Stimulated activated CD8-positive, alpha-beta memory T cell treated with anti-CD3 and anti-CD28 coated beads, Interleukin-4, amount 100 ng/mL, for 4 hours (primary cell): ENCODE measurements at regions not wholly inside any gene's neighbourhood (a gene's known extent, or its start where the extent isn't known, plus 50 kb on each side); places are given as distances from the start of the nearest gene placed in this dataset.

ENCODE experiments used
- DNase-seq, 2 donors: peaks; one replicate each; pipeline ENCODE4 v3.0.0-alpha.2; 2020; ENCODE audit warnings: low read depth in 2 of 2, low spot score in 1 of 2

- DNase-seq = no peak
Measured at GRCh38 chr12:65653321-65653720, 171.0 kb upstream of the HMGA2 start.

GRCh38 chr12:65653946-65654629, 170.2 kb upstream of the HMGA2 start:
- DNase-seq = no peak

- no peak for DNase-seq
Measured at GRCh38 chr12:65655074-65655493, 169.2 kb upstream of the HMGA2 start.

GRCh38 chr12:65656156-65656882, 168.0 kb upstream of the HMGA2 start:
- DNase-seq = no peak

- no peak for DNase-seq
Measured at GRCh38 chr12:65656891-65657351, 167.4 kb upstream of the HMGA2 start.

GRCh38 chr12:65657635-65658034, 166.6 kb upstream of the HMGA2 start:
- no peak for DNase-seq

GRCh38 chr12:65658360-65658759, 165.9 kb upstream of the HMGA2 start:
- DNase-seq = no peak

- no peak for DNase-seq
Measured at GRCh38 chr12:65659681-65660080, 164.6 kb upstream of the HMGA2 start.

GRCh38 chr12:65660096-65660495, 164.2 kb upstream of the HMGA2 start:
- no peak for DNase-seq

GRCh38 chr12:65660836-65661235, 163.4 kb upstream of the HMGA2 start:
- DNase-seq = no peak

- DNase-seq = no peak
Measured at GRCh38 chr12:65662590-65662989, 161.7 kb upstream of the HMGA2 start.

GRCh38 chr12:65663097-65663496, 161.2 kb upstream of the HMGA2 start:
- no peak for DNase-seq

GRCh38 chr12:65663648-65664047, 160.6 kb upstream of the HMGA2 start:
- no peak for DNase-seq

GRCh38 chr12:65664715-65665250, 159.5 kb upstream of the HMGA2 start:
- DNase-seq = no peak

- DNase-seq = no peak
Measured at GRCh38 chr12:65665817-65666216, 158.5 kb upstream of the HMGA2 start.

GRCh38 chr12:65666876-65667275, 157.4 kb upstream of the HMGA2 start:
- no peak for DNase-seq

GRCh38 chr12:65667932-65668331, 156.4 kb upstream of the HMGA2 start:
- DNase-seq = no peak

GRCh38 chr12:65668981-65669695, 155.1 kb upstream of the HMGA2 start:
- no peak for DNase-seq

- no peak for DNase-seq
Measured at GRCh38 chr12:65670775-65671174, 153.5 kb upstream of the HMGA2 start.

- DNase-seq = no peak
Measured at GRCh38 chr12:65672441-65672840, 151.8 kb upstream of the HMGA2 start.

GRCh38 chr12:65673156-65673690, 151.1 kb upstream of the HMGA2 start:
- no peak for DNase-seq
